Mammary epithelial cell (primary cell): ENCODE measurements at regions not wholly inside any gene's neighbourhood (a gene's known extent, or its start where the extent isn't known, plus 50 kb on each side); places are given as distances from the start of the nearest gene placed in this dataset.

Experiments
- CTCF ChIP-seq, 2 donors: IDR thresholded peaks in 1 of 2; conservative IDR thresholded peaks in 1 of 2; 2 replicates each; pipeline ENCODE4 v1.5.1; 2011 to 2012; ENCODE audit warnings: inconsistent platforms in 2 of 2, low read length in 2 of 2, mild to moderate bottlenecking in 2 of 2, control low read depth in 1 of 2, low read depth in 1 of 2; ENCODE audit not compliant: insufficient read depth in 1 of 2; ENCODE audit errors: extremely low read depth in 1 of 2
- EZH2 ChIP-seq: IDR thresholded peaks from 2 replicates; pipeline ENCODE4 v1.6.1; 2012; ENCODE audit warnings: low read length, inconsistent platforms, borderline replicate concordance

GRCh38 chr2:4782647-4783046, 909.5 kb upstream of the SOX11 start:
- TF ChIP-seq CTCF (conservative IDR thresholded peaks at IDR 0.05 in 1 of 2, IDR thresholded peaks at IDR 0.05 in 1 of 2; ENCODE audit: extremely low read depth in 1 of 2, insufficient read depth in 1 of 2, low read depth in 1 of 2, low read length in 2 of 2) = no peak
- no peak for TF ChIP-seq EZH2
